ENCODE measurements at regions not wholly inside any gene's neighbourhood (a gene's known extent, or its start where the extent isn't known, plus 50 kb on each side); places are given as distances from the start of the nearest gene placed in this dataset.

DNA sequence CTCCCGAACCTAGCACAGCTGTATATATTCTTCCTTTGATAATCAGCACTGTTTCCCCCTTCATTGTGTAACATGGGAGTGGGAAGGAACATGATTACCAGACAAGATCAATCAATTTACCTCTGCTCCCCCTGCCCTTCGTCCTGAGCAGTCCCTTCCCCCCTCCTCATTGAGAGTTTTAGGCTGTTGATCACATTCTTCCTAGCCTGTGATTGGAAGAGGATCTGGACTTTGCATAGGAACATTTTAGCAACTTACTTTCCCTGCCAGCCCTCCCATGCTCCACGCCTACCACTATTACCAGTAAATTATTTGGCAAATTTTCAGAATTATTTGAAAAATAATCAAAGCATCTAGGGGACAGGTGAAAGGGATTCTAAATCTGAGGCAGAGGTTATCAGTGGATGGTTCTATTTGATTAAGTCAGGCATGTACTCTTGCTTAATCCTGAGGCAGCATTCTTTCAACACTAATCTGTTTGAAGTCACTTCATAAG, 62.7 kb upstream of the ABCD3 start:
- Histone ChIP-seq H3K9me3 (ENCODE audit: low read length) (no peaks in the 10 kb centered on the region), H3K27me3 (ENCODE audit: low read length) (no peaks in the 10 kb centered on the region), H4K20me1 (ENCODE audit: low read length) (no peaks in the 10 kb centered on the region), H2AFZ (ENCODE audit: low read length) (no peak overlapping the region), H3K4me2 (ENCODE audit: low read length) (no peak overlapping the region), H3F3A (ENCODE audit: low read length, unreplicated experiment) (no peaks in the 10 kb centered on the region), H3K4me1 (ENCODE audit: insufficient read depth, low read length) (no peaks in the 10 kb centered on the region), H3K9me2 (replicated peaks; ENCODE audit: low read length) (no peaks in the 10 kb centered on the region), H3K79me2 (ENCODE audit: low read length) (no peaks in the 10 kb centered on the region), H3K4me3 (ENCODE audit: low read length) (no peak overlapping the region), H3K9ac (ENCODE audit: low read length) (no peak overlapping the region), H3K27ac (ENCODE audit: low read length) (no peak overlapping the region), H3K36me3 (ENCODE audit: low read depth, low read length) (no peaks in the 10 kb centered on the region)
- intact Hi-C loops (cut with micrococcal nuclease): no loop called here
- POLR2A ChIA-PET (ENCODE audit: unreplicated experiment): interaction anchor here (0.6 kb wide), 1 partner anchor 395 kb away, joined by 4 read pairs; no protein-coding TSS in a partner anchor
- ATAC-seq (no peak), DNase-seq (no peak)
- TF ChIP-seq, protein P1, sequence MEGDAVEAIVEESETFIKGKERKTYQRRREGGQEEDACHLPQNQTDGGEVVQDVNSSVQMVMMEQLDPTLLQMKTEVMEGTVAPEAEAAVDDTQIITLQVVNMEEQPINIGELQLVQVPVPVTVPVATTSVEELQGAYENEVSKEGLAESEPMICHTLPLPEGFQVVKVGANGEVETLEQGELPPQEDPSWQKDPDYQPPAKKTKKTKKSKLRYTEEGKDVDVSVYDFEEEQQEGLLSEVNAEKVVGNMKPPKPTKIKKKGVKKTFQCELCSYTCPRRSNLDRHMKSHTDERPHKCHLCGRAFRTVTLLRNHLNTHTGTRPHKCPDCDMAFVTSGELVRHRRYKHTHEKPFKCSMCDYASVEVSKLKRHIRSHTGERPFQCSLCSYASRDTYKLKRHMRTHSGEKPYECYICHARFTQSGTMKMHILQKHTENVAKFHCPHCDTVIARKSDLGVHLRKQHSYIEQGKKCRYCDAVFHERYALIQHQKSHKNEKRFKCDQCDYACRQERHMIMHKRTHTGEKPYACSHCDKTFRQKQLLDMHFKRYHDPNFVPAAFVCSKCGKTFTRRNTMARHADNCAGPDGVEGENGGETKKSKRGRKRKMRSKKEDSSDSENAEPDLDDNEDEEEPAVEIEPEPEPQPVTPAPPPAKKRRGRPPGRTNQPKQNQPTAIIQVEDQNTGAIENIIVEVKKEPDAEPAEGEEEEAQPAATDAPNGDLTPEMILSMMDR (conservative IDR thresholded peaks at IDR 0.05; ENCODE audit: low read depth, low read length): no peak
- TF ChIP-seq EZH2 (IDR thresholded peaks at IDR 0.05; ENCODE audit: low read length, unreplicated experiment): no peak
- TF ChIP-seq EZH2phosphoT487 (IDR thresholded peaks at IDR 0.05; ENCODE audit: borderline replicate concordance, low read length): no peak
- BruUV-seq (replicated peaks): no TSS peak
- CTCF ChIA-PET: no interaction called here

- TF ChIP-seq EZH2phosphoT487 (IDR thresholded peaks at IDR 0.05; ENCODE audit: borderline replicate concordance, low read length) (no peak), EZH2 (IDR thresholded peaks at IDR 0.05; ENCODE audit: low read length, unreplicated experiment) (no peak)
- TF ChIP-seq, protein P1 (conservative IDR thresholded peaks at IDR 0.05; ENCODE audit: low read depth, low read length): no peak
- Histone ChIP-seq H3K9me2 (replicated peaks; ENCODE audit: low read length) (no peaks in the 10 kb centered on the region), H3K9me3 (ENCODE audit: low read length) (no peaks in the 10 kb centered on the region), H3F3A (ENCODE audit: low read length, unreplicated experiment) (no peaks in the 10 kb centered on the region), H3K79me2 (ENCODE audit: low read length) (no peaks in the 10 kb centered on the region), H4K20me1 (ENCODE audit: low read length) (no peaks in the 10 kb centered on the region), H3K27me3 (ENCODE audit: low read length) (no peaks in the 10 kb centered on the region), H3K4me2 (ENCODE audit: low read length) (no peak overlapping the region), H3K9ac (ENCODE audit: low read length) (no peak overlapping the region), H3K4me3 (ENCODE audit: low read length) (no peak overlapping the region), H3K27ac (ENCODE audit: low read length) (no peak overlapping the region), H3K36me3 (ENCODE audit: low read depth, low read length) (no peaks in the 10 kb centered on the region), H3K4me1 (ENCODE audit: insufficient read depth, low read length) (no peaks in the 10 kb centered on the region), H2AFZ (ENCODE audit: low read length) (no peak overlapping the region)
- DNase-seq (no peak), ATAC-seq (no peak)
- intact Hi-C loops (cut with micrococcal nuclease): no loop called here
- BruUV-seq (replicated peaks): no TSS peak
- ChIA-PET POLR2A (ENCODE audit: unreplicated experiment) (no interaction called here), CTCF (no interaction called here)
These were observed 66.7 kb upstream of the ABCD3 start for GRCh38 chr1:94351481-94351880.

GRCh38 chr1:94350350-94350924, 67.8 kb upstream of the ABCD3 start:
- no peaks in the 10 kb centered on the region for H3K79me2 ChIP-seq (ENCODE audit: low read length)
- BruUV-seq (replicated peaks): no TSS peak
- no peak overlapping the region for H2AFZ ChIP-seq (ENCODE audit: low read length)
- intact Hi-C loops (cut with micrococcal nuclease): no loop called here
- H3K4me1 ChIP-seq (ENCODE audit: insufficient read depth, low read length): no peaks in the 10 kb centered on the region
- no peak overlapping the region for H3K4me2 ChIP-seq (ENCODE audit: low read length)
- no peaks in the 10 kb centered on the region for H3F3A ChIP-seq (ENCODE audit: low read length, unreplicated experiment)
- H3K27ac ChIP-seq (ENCODE audit: low read length): no peak overlapping the region
- no peak overlapping the region for H3K4me3 ChIP-seq (ENCODE audit: low read length)
- H3K9ac ChIP-seq (ENCODE audit: low read length): no peak overlapping the region
- DNase-seq: no peak
- TF ChIP-seq, protein P1 (conservative IDR thresholded peaks at IDR 0.05; ENCODE audit: low read depth, low read length): no peak
- TF ChIP-seq EZH2phosphoT487 (IDR thresholded peaks at IDR 0.05; ENCODE audit: borderline replicate concordance, low read length): no peak
- no peak for TF ChIP-seq EZH2 (IDR thresholded peaks at IDR 0.05; ENCODE audit: low read length, unreplicated experiment)
- no peak for ATAC-seq
- CTCF ChIA-PET: no interaction called here
- H4K20me1 ChIP-seq (ENCODE audit: low read length): no peaks in the 10 kb centered on the region
- POLR2A ChIA-PET (ENCODE audit: unreplicated experiment): no interaction called here
- no peaks in the 10 kb centered on the region for H3K36me3 ChIP-seq (ENCODE audit: low read depth, low read length)
- no peaks in the 10 kb centered on the region for H3K9me2 ChIP-seq (replicated peaks; ENCODE audit: low read length)
- no peaks in the 10 kb centered on the region for H3K27me3 ChIP-seq (ENCODE audit: low read length)
- no peaks in the 10 kb centered on the region for H3K9me3 ChIP-seq (ENCODE audit: low read length)
